ENCODE measurements at regions not wholly inside any gene's neighbourhood (a gene's known extent, or its start where the extent isn't known, plus 50 kb on each side); places are given as distances from the start of the nearest gene placed in this dataset.

DNA sequence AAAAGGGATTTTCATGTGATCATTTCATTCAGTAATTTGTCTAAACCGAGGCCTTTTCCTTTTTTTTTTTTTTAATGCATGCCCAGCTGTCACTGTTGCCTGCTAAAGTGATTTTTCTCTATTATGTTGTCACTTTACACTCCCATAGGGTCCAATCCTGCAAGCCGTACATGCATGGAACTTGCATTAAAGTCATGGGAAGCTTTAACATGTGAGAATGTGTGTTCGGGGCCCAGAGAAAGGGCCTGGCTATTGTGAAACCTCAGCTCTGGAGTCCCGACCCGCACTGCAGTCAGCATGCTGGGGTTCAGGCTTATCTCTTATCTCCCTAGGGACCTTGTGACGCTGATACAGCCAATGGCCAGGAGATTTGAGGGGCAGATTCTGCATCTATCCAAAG, 474.6 kb downstream of the SLC4A3 start:
- no peak for TF ChIP-seq POLR2A (IDR thresholded peaks at IDR 0.05)
- TF ChIP-seq, protein P1, sequence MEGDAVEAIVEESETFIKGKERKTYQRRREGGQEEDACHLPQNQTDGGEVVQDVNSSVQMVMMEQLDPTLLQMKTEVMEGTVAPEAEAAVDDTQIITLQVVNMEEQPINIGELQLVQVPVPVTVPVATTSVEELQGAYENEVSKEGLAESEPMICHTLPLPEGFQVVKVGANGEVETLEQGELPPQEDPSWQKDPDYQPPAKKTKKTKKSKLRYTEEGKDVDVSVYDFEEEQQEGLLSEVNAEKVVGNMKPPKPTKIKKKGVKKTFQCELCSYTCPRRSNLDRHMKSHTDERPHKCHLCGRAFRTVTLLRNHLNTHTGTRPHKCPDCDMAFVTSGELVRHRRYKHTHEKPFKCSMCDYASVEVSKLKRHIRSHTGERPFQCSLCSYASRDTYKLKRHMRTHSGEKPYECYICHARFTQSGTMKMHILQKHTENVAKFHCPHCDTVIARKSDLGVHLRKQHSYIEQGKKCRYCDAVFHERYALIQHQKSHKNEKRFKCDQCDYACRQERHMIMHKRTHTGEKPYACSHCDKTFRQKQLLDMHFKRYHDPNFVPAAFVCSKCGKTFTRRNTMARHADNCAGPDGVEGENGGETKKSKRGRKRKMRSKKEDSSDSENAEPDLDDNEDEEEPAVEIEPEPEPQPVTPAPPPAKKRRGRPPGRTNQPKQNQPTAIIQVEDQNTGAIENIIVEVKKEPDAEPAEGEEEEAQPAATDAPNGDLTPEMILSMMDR (IDR thresholded peaks at IDR 0.05), result no peak

Measured in body of pancreas (tissue), 4 donors.